GM13977 (cell line): ENCODE measurements at regions not wholly inside any gene's neighbourhood (a gene's known extent, or its start where the extent isn't known, plus 50 kb on each side); places are given as distances from the start of the nearest gene placed in this dataset.

ENCODE experiments used
- DNase-seq: peaks from one replicate; pipeline ENCODE4 v3.0.0; 2012; ENCODE audit warnings: low spot score
- CTCF ChIP-seq: IDR thresholded peaks from 2 replicates; pipeline ENCODE4 v1.5.1; 2012; ENCODE audit warnings: mild to moderate bottlenecking, control low read depth; ENCODE audit not compliant: insufficient read depth; ENCODE audit errors: extremely low read depth, missing control alignments
- in situ Hi-C: fragments of 300-500 bp; cut with MboI; formaldehyde crosslinking; loops from one replicate; pipeline ENCODE4 v1.12.0; 2022; ENCODE audit warnings: low sequenced_read_pairs, low pct_unique_long_range_greater_than_20kb, mixed read lengths, inconsistent platforms; ENCODE audit not compliant: unreplicated experiment

GRCh38 chr2:167383610-167384194 is 495.4 kb downstream of the XIRP2 start:
- DNase-seq: no peak
- no peak for TF ChIP-seq CTCF
- in situ Hi-C loops: no loop called here

GRCh38 chr2:167381349-167381748 is 493.1 kb downstream of the XIRP2 start:
- in situ Hi-C loops: no loop called here
- TF ChIP-seq CTCF: no peak
- no peak for DNase-seq

- no peak for DNase-seq
- in situ Hi-C loops: no loop called here
- TF ChIP-seq CTCF: no peak
These were observed 492.3 kb downstream of the XIRP2 start for GRCh38 chr2:167380555-167380954.

GRCh38 chr2:167380094-167380493 is 491.8 kb downstream of the XIRP2 start:
- no peak for DNase-seq
- no peak for TF ChIP-seq CTCF
- in situ Hi-C loops: no loop called here

GRCh38 chr2:167369083-167369482 is 480.8 kb downstream of the XIRP2 start:
- in situ Hi-C loops: no loop called here
- TF ChIP-seq CTCF: no peak
- DNase-seq: no peak

GRCh38 chr2:167368371-167368770 is 480.1 kb downstream of the XIRP2 start:
- DNase-seq: no peak
- no peak for TF ChIP-seq CTCF
- in situ Hi-C loops: no loop called here

- in situ Hi-C loops: no loop called here
- TF ChIP-seq CTCF: no peak
- DNase-seq: no peak
These were observed 476.9 kb downstream of the XIRP2 start for GRCh38 chr2:167365216-167365615.
